HL-60 (cell line): ENCODE measurements at regions not wholly inside any gene's neighbourhood (a gene's known extent, or its start where the extent isn't known, plus 50 kb on each side); places are given as distances from the start of the nearest gene placed in this dataset.

Source experiments
- DNase-seq, 2 experiments: peaks; one replicate each; pipeline ENCODE4 v3.0.0-alpha.2; 2010 to 2020; ENCODE audit warnings: low read depth in 1 of 2, low spot score in 1 of 2
- H3K27ac ChIP-seq: fragments of 250-450 bp; sonication (Bioruptor Pico); replicated peaks from 2 replicates; pipeline ENCODE4 v1.5.1; 2020; ENCODE audit warnings: mild to moderate bottlenecking, moderate library complexity
- H3K27me3 ChIP-seq: fragments of 250-450 bp; sonication (Bioruptor Pico); 2 replicates; pipeline ENCODE4 v1.5.1; 2021; ENCODE audit warnings: mild to moderate bottlenecking, moderate library complexity; ENCODE audit not compliant: insufficient read depth, poor library complexity, severe bottlenecking
- H3K4me3 ChIP-seq: replicated peaks from 2 replicates; pipeline ENCODE4 v1.5.1; 2011; ENCODE audit warnings: mild to moderate bottlenecking, control low read depth, low read length; ENCODE audit not compliant: insufficient read depth
- CTCF ChIP-seq: IDR thresholded peaks from one replicate; pipeline ENCODE4 v1.5.1; 2011; ENCODE audit warnings: low read length, control low read depth, inconsistent platforms; ENCODE audit not compliant: insufficient read depth
- GABPA ChIP-seq: IDR thresholded peaks from 2 replicates; pipeline ENCODE4 v1.6.1; 2012; ENCODE audit warnings: low read depth
- POLR2AphosphoS5 ChIP-seq: IDR thresholded peaks from 2 replicates; pipeline ENCODE4 v1.6.1; 2012; ENCODE audit warnings: low read depth
- REST ChIP-seq: IDR thresholded peaks from 2 replicates; pipeline ENCODE4 v1.6.1; 2012; ENCODE audit warnings: low read depth; ENCODE audit not compliant: insufficient replicate concordance
- SPI1 ChIP-seq: IDR thresholded peaks from 2 replicates; pipeline ENCODE4 v1.6.1; 2012; ENCODE audit warnings: low read depth, mild to moderate bottlenecking, borderline replicate concordance

GRCh38 chr12:16691624-16692023 is 85.7 kb upstream of the LMO3 start:
- TF ChIP-seq POLR2AphosphoS5 (no peak), CTCF (no peak), SPI1 (no peak), REST (no peak), GABPA (no peak)
- no peak overlapping the region for H3K27ac ChIP-seq
- DNase-seq = no peak
- H3K27me3 ChIP-seq = no peaks in the 10 kb centered on the region
- H3K4me3 ChIP-seq = no peak overlapping the region

- no peaks in the 10 kb centered on the region for H3K27me3 ChIP-seq
- no peak overlapping the region for H3K4me3 ChIP-seq
- H3K27ac ChIP-seq = no peak overlapping the region
- no peak for DNase-seq
- TF ChIP-seq REST (no peak), CTCF (no peak), GABPA (no peak), POLR2AphosphoS5 (no peak), SPI1 (no peak)
Measured at GRCh38 chr12:16688200-16688599, 82.2 kb upstream of the LMO3 start.

- Histone ChIP-seq H3K27me3 (no peaks in the 10 kb centered on the region), H3K27ac (no peak overlapping the region), H3K4me3 (no peak overlapping the region)
- no peak for DNase-seq
- TF ChIP-seq CTCF (no peak), REST (no peak), GABPA (no peak), POLR2AphosphoS5 (no peak), SPI1 (no peak)
Measured at GRCh38 chr12:16685107-16685506, 79.1 kb upstream of the LMO3 start.
